GOT3 (cell line): ENCODE measurements at regions not wholly inside any gene's neighbourhood (a gene's known extent, or its start where the extent isn't known, plus 50 kb on each side); places are given as distances from the start of the nearest gene placed in this dataset.

Experiments used
- DNase-seq: peaks from one replicate; lab custom pipeline; 2025; ENCODE audit warnings: mixed read lengths; lab: John Stamatoyannopoulos, UW

DNA sequence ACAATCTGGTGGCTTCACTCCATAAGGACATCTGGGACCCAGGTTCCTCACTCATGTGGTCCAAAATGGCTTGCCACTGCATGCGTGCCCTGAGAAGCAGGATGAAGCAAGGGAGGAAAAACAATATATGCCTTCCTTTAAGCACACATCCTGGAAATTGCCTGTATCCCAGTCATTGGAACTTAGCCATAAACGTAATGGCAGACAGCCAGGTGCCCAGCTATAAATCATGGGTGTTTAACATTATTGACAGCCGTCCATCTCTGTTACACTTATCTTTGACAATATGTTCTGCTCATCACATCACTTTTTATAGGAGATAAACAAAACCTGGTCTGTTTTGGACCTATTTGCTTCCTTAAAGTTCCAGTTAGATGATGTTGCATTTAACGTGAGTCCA, 181.0 kb downstream of the AASDH start:
- DNase-seq = no peak

DNA sequence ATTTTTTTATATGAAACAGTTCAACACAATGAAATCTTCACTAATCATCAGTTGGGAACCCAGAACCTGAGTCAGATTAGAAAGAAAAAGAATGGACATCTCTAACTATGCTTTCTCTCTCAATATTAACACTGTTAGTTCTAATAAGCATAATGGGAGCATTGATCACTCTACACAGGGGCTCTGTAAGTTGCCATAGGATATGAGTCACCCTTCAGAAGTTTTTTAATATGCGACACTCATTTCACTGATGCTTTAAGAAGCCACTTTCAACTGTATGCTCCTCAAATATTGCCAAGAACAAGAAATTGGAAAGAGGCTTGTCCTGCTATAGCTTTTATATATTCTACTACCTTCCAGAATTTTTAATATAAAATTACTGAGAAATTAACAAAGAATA, 187.0 kb downstream of the AASDH start:
- DNase-seq = no peak

DNA sequence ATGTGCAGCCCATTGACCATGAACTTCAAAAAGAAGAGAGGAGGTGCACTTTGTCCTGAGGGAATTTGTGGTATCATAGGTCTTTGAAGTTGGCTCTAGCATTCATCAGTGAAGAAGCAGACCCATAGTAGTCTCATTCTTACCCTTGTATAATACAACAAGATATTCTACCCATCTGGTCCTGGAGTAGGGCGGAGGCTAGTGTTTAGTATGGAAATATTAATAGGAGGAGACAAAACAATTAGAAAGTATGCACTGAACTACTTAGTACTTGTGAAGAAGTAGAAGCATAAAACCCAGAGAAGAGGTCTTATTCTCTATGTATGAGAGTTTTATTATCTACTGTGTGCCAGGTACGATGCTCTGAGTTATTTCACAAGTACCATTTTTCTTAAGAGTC, 189.0 kb downstream of the AASDH start:
- no peak for DNase-seq

DNA sequence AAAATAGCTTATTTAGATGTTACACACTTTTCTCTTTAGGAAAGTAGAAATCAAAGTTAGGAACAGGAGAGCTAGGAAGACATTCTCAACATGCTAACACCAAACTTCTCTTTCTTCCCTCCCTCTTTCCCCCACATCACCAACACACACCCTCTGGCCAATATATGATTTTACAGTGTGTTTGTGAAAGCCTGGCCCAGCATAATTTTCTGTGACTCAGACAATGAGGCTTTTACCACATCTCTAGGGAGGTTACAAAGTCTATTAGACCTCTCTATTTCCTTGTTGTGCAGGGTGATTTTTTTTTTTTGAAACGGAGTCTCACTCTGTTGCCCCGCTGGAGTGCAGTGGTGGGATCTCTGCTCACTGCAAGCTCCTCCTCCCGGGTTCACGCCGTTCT, 189.9 kb downstream of the AASDH start:
- DNase-seq = no peak

DNA sequence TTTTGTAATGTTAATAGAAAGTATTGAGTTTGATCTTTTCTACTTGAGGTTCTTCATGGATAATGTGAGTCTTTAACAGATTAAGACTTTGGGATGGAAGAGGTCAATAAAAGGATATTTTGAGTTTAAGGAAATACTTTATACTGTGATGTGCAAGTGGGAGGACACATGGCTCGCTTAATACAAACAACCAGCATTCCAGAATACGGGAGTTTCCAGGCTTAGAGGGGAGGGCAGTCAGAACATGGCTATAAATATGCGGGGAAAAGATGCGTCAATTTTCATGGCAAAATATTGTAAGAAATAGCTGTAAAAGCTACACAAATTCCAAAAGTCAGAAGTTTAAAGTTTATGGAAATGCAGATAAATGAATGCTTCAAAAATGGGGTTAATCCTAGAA, 192.3 kb downstream of the AASDH start:
- DNase-seq = no peak

DNA sequence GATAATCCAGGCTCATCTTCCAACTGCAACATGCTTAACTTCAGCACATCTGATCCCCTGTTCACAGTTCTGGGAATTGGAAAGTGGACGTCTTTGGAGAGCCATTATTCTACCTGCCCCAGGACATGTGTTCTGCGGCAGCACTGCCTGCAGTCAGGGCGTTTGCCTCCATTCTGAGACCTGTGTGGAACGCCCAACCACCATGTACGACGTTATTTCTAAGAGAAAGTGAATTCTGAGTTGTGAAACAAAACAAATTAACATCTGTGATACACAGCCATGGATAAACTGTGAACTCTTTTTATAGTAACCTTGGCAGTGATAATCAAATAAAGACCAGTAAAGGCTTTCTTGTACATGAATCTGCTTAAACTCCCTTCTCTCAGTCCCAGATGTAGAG, 195.8 kb downstream of the AASDH start:
- DNase-seq = no peak

DNA sequence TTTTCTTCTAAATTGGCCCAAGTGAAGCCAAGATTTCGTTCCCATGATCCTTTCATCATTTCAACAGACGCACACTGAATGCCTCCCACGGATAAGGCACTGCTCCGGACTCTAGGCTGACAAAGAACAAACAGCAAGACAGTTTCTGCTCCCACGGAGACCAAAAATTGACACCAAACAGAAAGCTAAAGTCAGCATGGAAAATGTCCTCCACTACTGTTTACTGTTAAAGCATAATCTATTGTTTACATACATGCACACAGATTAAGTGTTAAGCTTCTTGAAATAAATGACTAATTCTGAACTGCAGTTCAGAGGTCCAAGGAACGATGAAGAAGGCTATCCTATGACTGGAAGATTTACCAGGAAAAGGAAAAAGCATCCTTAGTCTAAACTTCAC, 199.6 kb downstream of the AASDH start:
- DNase-seq = no peak

DNA sequence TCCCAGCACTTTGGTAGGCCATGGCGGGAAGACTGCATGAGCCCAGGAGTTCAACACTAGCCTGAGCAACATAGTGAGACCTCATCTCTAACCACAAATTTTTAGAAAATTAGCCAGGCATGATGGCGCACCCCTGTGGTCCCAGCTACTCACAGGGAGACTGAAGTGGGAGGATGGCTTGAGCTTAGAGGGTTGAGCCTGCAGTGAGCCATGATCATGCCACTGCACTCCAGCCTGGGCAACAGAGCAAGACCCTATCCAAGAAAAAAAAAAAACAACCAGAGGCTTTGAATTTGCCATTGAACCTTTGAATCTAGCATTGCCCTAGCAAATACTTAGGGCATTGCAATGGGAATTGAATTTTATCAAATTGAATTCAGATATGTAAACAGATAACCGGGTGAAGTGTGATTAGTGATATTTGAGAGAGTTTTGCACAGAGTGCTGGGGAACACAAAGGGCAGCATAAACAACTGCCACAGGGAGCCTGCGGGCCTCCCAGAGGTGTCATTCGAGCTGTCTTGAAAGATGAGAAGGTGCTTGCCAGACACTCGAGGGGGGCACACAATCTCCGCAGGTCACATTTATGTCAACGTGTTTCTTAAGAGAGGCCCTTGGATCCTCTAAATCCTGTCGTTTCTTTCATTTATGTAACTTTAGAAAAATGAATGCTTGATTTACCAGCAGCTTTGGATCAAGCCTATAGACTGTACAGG, 200.3 kb downstream of the AASDH start:
- DNase-seq = no peak

DNA sequence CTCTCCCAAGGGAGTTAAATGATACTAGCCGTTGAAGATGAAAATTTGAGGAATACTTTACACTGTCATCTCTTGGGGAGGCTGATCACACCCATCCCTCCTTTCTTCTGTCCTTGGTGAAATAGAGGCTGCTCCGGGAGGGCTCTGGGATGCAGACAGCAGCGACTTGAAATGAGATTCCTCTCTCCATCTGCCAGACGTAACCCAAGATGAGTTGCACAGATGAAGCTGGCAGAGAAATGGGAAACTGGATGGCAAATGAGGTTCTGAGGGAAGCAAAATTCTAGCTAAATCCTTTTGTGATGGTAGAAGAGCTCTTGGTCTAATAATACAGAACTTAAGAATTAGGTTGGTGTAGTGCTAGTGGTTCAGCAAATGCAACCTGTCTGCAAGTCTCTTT, 201.4 kb downstream of the AASDH start:
- DNase-seq = no peak

DNA sequence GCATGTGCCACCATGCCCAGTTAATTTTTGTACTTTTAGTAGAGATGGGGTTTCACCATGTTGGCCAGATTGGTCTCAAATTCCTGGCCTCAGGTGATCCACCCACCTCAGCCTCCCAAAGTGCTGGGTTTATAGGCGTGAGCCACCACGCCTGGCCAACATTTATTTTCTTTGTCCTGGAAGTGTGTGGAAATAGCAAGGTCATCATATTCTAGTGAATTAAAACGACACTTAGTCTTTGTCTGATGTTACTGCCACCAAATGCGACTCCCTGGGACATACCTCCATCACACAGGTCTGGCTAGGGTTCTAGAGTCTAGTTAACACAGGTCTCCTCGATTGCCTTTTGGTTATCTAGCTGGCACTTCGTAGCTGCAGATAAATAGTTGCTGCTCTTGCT, 203.1 kb downstream of the AASDH start:
- DNase-seq = no peak

DNA sequence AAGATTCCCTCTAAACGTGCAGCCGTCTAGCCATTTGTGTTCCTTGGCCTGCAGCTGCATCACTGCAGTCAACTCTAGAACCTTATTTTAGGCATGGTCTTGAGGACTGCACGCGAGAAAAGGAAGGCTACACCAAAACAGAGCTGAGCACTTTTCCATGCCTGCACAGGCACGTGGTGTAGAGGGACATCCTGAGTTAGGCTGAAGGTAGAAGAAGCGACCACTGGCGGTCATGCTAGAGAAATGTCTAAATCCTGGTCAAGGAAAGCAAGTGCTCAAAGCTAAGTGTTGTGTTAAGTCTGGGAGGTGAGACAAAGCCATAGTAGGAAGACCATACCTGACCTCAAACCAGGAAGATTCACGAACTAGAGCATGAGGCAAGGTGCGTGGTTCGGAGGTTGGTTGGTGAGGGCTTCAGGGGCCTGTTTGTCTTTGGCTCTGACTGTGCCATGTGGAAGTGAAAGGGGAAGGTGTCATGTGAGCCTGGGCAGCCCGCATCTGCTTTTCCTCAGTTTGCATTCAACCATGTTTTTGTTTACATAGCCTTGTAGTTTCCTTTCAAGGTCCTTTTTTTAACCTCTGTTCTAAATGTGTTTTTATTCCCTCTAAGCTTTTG, 203.8 kb downstream of the AASDH start:
- no peak for DNase-seq

DNA sequence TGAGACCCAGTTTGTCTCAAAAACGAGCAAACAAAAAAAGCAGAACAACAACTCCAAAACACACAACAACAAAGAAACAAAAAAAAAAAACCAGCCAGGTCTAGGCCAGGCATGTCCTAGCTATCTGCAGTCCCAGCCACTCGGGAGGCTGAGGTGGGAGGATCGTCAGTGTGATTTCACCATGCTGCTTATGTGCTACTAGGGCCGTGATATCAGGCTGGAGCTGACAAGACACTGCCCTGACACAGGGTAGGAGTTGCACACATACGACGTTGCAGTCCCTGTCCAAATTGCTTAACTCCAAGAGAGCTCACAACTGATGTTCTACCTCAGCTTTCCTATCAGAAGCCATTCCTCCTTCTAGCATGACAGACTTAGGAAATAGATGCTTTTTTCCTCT, 204.9 kb downstream of the AASDH start:
- no peak for DNase-seq

DNA sequence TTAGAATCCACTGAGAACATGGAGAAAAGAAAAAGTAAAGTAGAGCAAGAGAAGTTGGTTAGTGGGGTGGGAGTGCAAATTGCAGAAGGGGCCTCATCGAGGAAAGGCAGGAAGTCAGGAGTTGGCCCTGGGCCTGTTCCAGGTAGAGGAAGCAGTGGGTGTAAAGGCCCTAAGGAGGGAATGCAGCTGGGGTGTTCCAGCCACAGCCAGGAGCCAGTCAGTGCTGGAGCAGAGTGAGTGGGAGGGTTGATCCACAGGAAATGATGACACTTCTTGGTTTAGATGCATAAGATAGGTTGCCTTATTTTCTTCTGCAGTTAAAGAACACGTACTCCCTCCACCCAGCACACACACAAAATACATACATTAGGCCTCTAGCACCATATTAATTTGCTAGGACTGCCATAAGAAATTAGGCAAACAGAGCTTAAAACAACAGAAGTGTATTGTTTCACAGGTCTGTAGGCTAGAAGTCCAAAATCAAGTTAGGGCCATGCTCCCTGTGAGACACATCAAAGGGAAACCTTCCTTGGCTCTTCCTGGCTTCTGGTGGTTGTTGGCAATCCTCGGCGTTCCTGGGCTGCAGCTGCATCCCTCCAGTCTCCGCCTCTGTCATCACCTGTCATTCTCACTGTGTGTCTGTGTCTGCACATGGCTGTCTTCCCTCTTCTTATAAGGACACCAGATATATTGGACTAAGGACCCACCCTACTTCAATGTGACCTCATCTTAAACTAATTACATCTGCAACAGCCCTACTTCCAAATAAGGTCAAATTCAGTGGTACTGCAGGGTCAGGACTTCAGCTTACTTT, 205.9 kb downstream of the AASDH start:
- no peak for DNase-seq

DNA sequence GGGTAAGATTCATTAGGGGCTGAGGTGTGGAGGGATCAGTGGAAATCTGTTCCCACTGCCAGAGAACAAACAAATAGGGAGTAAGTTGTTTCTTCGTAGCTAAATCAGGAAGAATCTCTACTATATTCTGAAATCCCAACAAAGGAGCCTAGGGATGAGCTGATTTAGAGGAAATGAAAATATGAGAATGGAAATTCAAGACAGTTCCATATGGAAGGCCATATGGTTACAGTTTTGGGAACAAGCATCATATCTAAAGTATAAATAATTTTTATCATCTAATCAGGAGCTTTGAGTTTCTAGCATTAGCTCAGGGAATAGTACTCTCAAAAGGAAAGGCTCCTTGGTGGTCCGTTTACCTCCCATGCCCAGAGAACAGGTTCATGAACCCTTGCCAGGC, 218.2 kb downstream of the AASDH start:
- no peak for DNase-seq

DNA sequence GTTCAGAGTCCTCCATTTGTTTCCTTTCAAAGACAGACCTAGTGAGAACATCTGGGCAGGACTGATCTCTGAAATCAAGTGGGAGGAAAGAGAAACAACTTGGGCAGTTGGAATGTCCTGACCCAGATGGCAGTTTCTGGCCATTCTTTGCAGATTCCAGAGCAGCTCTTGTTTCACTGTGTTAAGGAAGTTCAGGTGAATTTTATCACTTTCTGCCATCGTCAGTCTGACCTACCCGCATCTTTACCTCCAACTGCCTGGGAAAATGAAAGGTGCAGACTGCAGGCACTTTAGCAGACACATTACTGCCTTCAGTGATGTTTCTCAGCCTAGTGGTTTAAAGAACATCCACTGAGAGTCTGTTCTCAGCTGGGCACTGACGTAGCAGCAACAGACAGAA, 216.2 kb downstream of the CEP135 start:
- DNase-seq = no peak

DNA sequence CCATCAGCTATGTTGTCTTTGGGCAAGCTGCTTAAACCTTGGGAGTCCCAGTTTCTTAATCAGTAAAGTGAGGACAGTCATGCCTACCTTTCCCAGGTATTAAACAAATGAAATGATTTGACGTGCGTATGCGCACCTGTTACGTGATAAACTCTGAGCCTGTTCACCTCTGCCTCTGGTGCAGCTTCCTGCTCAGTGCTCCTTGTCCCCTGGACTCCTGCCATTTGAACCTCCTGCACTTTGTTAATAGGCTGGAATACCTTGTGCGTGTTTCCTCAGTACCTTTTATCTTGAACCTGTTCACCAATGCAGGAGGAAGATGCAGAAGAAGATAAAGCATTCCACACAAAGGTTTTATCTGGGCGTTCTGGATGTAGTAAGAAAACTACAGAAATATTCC, 211.9 kb downstream of the CEP135 start:
- DNase-seq = no peak

DNA sequence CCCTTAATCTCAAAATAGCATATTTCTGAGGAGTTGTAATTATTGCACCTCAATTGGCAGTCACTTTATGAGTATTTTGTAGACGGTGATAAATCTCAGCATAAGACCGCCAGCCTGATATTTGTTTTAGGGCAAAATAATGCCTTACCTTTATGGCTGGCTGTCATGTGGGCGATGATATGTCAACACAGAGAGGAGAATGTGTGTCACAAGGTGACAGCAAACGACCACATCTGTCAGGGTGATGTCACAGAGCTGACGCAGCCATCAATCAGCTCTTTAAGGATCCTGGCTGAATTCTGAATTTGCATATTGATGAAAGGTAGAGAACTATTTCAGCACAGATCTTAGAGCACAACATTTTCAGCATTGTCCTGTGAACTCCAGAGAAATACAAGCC, 209.7 kb downstream of the CEP135 start:
- DNase-seq = no peak

DNA sequence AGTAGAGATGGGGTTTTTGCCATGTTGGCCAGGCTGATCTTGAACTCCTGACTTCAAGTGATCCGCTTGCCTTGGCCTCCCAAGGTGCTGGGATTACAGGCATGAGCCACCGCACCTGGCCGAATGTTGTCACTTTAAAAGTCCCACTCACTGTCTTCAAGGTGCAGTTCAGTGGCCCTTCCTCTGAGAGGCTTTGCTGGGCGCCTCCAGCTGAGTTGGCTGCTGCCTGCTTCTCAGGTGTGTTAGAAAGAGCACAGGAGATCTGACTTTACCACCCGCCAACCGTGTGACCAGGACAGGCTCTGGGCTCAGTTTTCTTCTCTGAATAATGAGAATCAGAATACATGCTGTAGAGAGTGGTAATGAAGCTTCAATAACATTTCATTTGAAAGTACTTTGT, 207.4 kb downstream of the CEP135 start:
- DNase-seq = no peak

DNA sequence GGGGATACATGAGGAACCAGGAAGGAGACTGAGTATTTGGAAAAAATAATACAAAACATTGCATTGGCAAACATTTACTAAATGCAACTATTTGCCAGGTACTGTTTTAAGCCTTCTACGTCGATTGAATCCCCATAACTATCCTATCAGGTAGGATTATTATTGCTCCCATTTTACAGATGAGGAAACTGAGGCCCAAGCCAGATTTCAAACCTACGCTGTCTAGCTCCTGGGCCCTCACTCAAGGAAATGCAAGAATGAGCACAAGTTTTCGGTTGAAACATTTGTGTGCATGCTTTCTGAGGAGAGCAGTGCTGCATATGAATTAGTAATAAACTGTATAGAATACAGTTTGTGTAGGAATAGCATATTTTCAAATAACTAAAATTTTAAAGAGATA, 206.7 kb downstream of the CEP135 start:
- DNase-seq = no peak

DNA sequence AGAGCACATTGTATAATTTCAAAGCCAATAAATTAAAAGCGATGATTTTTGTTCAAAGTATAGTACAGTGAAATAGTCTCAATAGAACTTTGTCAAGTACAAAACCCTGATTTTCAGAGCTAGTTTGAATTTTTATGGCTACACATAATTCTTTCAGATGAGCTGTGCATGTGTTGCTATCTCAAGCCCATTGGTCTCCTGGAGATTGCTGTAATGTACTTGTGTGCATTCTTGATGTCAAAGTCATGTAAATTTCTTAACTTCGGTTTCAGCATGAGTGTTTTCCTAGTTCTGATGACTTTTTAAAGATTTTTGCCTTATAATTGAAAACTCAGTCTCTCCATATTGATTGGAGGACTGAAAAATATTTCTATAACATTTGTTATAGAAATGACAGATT, 200.8 kb downstream of the CEP135 start:
- DNase-seq = no peak

DNA sequence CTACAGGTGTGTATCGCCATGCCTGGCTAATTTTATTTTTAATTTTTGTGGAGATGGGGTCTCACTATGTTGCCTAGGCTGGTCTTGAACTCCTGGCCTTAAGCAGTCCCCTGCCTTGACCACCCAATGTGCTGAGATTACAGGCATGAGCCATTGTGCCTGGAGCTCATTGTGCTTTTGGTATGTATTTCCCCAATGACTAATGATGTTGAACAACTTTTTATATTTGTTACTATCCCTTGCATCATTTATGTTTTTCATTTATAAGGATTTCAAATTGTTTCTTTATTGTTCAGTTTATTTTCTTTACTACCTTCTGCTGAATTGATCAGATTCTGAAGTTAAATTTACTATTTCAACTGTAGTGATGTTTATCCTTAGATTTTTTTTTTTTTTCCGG, 199.7 kb downstream of the CEP135 start:
- DNase-seq = no peak

DNA sequence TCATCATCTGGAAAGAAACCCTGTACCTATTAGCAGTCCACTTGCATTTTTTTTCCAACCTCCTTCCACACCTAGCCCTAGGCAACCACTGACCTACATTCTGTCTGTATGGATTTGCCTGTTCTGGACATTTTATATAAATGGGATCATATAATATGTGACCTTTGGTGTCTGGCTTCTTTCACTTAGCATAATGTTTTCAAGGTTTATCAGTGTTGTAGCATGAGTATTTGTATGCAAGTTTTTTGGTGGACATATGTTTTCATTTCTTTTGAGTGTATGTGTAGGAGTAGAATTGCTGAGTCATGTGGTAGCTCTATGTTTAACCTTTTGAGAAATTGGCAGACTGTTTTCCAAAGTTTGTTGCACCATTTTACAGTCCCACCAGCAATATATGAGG, 198.6 kb downstream of the CEP135 start:
- no peak for DNase-seq

DNA sequence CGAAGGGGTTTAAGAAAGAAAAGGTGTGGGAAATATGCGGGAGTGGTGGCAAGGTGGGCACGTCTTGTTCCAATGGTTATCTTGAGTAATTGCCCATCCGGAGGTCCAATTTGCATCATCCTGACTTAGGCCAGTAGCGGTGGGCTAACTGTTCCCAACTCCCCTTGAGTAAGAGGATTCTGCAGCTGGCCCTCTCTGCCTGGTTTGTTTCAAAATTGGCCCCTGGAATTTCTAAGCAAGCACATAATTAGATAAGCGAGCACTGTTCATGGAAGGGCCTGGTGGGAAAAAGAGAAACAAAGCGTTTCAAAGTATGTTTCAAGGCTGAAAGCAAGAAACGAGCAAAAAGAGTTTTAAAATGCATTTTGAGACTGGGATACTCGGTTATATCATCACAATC, 198.2 kb downstream of the CEP135 start:
- DNase-seq = no peak
